OCI-M1 (cell line): ENCODE measurements at regions not wholly inside any gene's neighbourhood (a gene's known extent, or its start where the extent isn't known, plus 50 kb on each side); places are given as distances from the start of the nearest gene placed in this dataset.

ENCODE experiments used
- DNase-seq: peaks from one replicate; lab custom pipeline; 2025; lab: John Stamatoyannopoulos, UW

DNA sequence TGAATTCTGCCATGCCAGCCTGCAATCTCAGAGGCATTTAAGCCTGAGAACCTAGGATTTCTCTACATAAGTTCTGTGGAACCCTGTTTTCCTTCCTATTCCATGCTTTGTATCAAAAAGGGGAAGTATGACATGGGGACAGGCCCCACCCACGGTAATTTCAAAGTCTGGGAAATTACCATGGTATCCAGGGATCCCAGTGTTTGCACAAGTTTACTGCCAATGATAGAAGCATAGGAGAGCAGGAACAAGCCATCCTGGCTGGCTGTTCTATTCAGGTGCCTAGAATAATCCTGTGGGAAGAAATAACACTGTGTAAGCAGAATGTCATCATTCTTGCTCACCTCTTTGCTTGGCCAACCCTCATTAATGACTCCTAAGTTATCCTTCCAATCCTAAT, 53.8 kb upstream of the ATP1B1 start:
- peak; percentile 45 for DNase-seq

DNA sequence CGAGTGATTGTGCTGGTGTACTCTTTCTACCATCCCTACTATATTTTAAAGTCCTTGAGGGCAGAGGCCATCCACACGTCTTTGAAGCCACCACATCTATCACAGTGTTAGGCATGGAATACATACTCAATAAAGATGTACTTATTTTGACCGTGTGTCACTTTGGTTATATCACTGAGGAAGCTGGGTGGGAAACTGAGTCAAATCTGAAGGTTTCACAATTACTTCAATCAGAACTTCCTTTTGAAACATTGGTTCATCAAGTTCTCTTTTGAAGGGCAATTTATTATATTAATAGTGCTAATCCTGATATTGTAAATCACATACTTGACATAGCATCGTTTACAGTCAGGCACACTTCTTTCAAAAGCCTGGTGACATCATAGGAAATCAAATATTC, 53.3 kb upstream of the ATP1B1 start:
- no peak for DNase-seq
